EH (cell line): ENCODE measurements at regions not wholly inside any gene's neighbourhood (a gene's known extent, or its start where the extent isn't known, plus 50 kb on each side); places are given as distances from the start of the nearest gene placed in this dataset.

ENCODE experiments used
- DNase-seq: peaks from one replicate; pipeline ENCODE4 v3.0.0-alpha.2; 2015; ENCODE audit warnings: low read depth

DNA sequence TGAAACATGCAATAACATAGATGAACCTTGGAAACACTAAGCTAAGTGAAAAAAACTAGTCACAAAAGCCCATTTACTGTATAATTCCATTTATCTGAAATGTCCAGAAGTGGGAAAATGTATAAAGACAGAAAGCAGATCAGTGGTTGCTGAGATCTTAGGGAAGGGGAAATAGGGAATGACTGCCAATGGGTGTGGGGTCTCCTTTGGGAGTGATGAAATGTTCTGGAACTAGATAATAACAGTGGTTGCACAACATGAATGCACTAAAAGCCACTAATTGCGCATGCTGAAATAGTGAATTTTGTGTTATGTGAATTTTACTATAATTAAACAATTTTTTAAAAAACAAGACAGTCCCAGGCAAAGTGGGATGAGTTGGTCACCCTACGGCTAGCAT lies 472.8 kb downstream of the CCDC171 start:
- no peak for DNase-seq

DNA sequence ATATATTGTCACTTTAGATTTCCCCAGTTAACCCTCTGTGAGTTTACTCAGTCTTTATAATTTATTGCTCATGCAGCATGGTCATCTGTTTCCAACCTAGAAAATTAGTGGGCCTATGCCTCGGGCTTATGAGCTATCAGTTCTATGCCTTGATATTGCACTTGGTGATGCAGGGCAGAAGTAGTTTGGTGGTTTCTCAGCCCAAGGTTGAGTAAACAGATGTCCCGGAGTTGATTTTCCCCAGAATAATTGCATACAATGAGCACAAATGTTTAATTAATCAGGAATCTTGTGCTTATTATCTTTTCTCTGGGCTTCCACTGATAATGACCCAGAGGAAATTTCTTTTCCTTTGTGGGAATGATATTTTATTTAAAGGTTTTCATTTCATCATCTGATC lies 474.0 kb downstream of the CCDC171 start:
- DNase-seq: peak; percentile 67

DNA sequence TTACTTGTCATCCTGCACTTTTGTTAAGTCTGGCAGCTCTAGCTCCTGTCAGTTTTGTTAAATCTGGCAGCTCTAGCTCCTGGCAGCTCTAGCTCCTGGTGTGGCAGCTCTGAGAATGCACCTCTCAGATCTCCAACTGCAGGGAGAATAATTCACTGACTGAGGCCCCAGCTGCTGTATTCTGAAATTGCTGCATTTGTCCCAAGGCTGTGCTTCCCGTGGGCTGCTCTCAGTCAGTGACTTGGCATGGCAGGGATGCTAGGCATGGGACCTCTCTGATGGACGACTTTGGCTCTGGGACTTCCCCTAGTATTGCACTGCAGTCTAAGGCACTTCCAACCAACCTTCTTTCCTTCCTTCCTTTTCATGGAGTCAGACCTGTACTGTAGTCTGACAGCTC lies 475.7 kb downstream of the CCDC171 start:
- peak; percentile 53 for DNase-seq

DNA sequence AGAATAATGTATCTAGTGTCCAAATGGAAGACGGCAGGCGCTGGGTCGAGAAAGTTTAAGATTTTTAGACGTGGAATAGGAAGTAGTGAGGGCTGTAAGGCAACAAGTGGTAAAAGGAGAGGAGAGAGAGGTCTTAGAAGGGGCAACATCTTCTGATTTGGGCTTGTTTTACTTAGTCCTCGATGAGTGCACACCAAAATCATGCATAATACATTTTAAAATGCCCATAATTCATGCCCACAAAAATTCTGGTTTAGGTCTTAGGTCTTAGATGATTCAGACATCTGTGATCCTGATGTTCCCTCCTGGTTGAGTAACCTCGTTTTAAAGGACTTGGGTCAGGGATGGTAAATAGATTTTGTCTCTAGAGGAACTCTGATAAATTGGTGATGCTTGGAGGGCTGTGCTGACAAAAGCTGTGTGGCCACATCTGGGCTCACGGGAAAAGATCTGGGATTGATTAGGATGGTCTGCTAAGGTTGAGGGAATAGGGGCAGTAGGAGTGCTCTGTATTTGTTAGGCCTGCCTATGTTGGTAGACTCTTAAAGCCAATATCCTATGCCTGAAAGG lies 476.3 kb downstream of the CCDC171 start:
- DNase-seq: peak; percentile 68

- DNase-seq: no peak
These were observed 477.0 kb downstream of the CCDC171 start for GRCh38 chr9:16029796-16030363.

DNA sequence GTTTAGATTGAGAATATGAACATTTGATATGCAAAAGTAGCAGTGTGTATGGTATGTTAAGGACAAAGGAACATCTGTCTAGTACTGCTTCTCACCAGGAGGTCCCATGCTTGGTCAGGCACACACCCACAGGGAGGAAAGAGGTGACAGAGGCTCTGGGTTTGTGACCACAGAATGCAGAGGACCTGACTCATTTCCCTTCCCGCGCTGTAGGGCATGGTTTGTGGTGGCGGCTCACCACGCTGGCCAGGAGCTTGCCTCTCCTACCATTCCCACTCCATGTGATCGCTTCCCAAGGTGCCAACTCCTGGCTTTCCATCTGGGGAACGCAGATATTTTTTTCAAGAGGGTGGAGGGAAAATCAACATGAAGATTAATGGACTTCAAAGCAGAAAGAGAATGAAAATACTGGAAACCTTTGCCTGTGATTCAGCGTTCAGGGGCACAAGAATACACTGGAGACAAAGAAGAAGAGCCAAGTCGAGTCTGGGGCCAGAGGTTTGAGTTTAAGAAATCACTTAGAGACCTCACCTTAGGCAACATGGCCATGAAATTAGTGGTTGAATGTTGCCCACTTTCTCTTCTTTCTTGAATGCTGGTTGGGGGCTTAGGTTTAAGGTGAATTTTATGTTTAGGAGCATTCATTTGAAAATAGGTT lies 477.8 kb downstream of the CCDC171 start:
- DNase-seq: peak; percentile 97

DNA sequence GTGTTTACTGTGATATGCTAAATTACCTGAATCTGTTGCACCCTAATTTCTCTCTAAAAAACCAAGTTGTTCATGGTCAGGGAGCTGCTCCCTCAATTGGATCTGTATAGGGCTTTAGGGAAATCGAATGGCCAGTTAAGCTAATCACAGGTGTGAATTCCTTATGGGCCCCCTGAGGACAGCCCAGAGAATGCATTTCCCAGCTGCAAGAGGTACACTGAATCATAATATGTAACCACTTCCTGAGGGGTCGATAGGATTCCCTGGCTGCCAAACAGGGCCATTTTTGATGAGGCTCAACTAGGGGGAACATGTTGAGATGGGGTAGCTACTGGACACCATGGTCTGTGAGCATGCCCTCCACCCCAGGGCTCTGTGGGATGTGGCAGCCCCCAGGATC lies 478.6 kb downstream of the CCDC171 start:
- no peak for DNase-seq

GRCh38 chr9:16031971-16032370 lies 479.1 kb downstream of the CCDC171 start:
- peak; percentile 40 for DNase-seq

GRCh38 chr9:16032799-16033198 lies 480.0 kb downstream of the CCDC171 start:
- DNase-seq: peak; percentile 66

- DNase-seq: no peak
These were observed 480.4 kb downstream of the CCDC171 start for GRCh38 chr9:16033253-16033652.

- DNase-seq: no peak
These were observed 481.3 kb downstream of the CCDC171 start for GRCh38 chr9:16033921-16034691.

DNA sequence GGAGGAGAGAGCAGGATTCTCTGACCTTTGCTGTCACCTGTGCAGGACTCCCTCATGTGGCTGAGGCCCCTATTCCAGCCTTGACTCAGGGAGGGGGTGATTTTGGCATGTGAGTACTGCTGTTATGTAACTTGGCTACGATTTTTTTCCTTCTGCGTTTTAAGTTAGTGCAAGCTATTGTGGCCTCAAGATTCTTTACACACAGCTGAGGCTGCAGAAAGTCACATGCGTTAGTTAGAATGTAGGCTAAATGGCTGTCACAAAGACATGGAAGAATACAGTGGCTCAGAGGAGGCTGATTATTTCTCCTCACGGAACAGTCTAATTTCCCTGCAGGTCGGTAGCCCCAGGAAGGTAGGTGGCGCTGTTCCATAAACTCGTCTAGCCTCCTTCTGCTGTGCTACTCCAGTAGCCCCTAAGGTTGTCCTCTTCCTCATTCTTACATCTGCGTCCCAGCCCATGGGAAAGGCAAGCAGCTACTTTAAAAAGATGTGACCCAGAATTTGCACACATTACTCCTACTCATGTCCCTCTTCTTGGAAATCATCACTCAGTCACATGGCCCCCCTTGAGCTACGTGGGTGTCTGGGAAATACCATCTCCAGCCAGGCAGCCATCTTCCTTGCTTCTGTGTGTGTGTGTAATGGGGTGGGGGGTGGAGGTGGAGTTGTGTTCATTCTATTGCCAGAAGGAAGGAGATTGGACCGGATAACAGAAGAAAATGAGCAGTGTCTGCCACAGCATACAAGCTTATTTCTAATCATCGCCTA lies 486.6 kb downstream of the CCDC171 start:
- no peak for DNase-seq

GRCh38 chr9:16039988-16040761 lies 487.3 kb downstream of the CCDC171 start:
- DNase-seq: peak; percentile 59

- peak; percentile 58 for DNase-seq
These were observed 491.1 kb downstream of the CCDC171 start for GRCh38 chr9:16043756-16044578.

- peak; percentile 49 for DNase-seq
These were observed 491.7 kb downstream of the CCDC171 start for GRCh38 chr9:16044579-16044881.

DNA sequence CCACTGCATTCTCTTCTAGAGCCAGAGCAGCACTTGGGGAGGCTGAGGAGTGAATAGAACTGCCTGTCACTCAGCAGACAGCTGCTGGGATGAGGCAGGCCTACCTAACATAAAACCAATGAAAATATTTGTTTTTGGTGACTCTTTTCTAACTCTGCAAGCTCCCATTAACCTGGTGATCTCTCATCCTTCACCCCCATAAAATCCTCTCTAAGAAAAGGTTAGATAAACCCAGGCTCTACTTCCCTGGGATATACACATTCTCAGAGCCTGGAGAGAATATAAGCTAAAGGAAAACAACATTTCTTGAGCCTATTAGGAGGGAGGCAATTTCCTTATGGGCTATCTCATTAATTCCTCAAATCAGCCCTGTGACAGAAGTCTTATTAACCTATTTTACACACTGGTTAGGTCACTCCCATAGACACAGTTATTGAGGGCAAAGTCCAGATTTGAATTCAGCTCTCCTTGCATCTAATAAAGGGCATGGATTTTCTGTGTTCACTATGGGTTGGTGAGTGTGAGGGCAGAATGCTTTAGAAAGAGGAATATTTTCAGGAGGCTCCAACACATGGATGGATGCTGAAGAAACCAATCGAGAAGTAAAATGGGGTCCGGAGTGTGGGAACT lies 492.9 kb downstream of the CCDC171 start:
- no peak for DNase-seq

- DNase-seq: no peak
These were observed 493.9 kb downstream of the CCDC171 start for GRCh38 chr9:16046713-16047112.

DNA sequence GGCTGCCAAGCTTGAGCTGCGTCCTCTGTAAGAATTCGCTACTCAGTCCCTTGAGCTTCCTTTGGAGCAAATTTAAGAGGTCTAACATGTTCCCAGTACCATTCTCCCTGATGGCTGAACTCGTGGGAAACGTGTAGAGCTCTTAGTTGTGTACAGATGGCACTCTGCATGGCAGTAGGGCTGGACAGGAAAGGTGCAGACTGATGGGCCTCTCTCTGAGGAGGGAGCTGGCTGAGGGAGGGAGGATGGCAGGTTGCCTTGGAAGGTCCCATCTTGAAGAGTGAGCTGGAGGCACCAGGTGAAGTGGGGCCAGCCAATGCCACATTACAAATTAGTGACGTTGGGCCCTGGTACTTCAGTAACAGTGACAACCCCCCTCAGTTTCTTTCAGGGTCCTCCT lies 495.3 kb downstream of the CCDC171 start:
- DNase-seq: no peak

DNA sequence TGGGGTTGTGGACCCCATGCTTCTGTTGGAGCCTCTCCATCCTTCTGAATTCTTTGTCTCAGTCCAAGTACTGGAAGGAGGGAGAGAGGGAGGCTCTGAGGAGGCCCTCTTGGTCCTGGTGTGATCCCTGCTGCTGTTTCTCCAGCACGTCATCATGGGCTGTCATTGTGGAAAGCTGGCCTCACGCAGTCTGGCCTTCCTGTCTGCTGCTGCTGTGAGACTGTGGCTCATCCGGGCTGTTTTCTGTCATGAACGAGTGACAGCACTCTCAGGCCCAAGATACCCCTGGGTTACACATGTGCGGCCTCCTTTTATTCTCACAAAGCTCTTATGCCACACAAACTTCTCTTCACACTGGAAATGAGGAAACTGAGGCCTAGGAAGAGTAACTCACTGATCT lies 499.3 kb downstream of the CCDC171 start:
- DNase-seq: no peak
